ENCODE measurements at regions not wholly inside any gene's neighbourhood (a gene's known extent, or its start where the extent isn't known, plus 50 kb on each side); places are given as distances from the start of the nearest gene placed in this dataset.
"Not testable (repeated sequence)": the region's sequence is repeated elsewhere in the genome, so short reads cannot be mapped to it uniquely, and the experiment has no call there.

- no peak for FAIRE-seq
Measured at GRCh38 chr5:158235159-158235547, 376.2 kb upstream of the CLINT1 start.

GRCh38 chr5:158234323-158235158, 375.6 kb upstream of the CLINT1 start:
- no peak for FAIRE-seq

GRCh38 chr5:158233735-158234322, 374.9 kb upstream of the CLINT1 start:
- no peak for FAIRE-seq

- FAIRE-seq = not testable (repeated sequence)
Measured at GRCh38 chr5:158227314-158227713, 368.4 kb upstream of the CLINT1 start.

GRCh38 chr5:158226496-158226895, 367.6 kb upstream of the CLINT1 start:
- FAIRE-seq = no peak

- no peak for FAIRE-seq
Measured at GRCh38 chr5:158224253-158224652, 365.3 kb upstream of the CLINT1 start.

- no peak for FAIRE-seq
Measured at GRCh38 chr5:158223054-158223600, 364.2 kb upstream of the CLINT1 start.

GRCh38 chr5:158212917-158213316, 354.0 kb upstream of the CLINT1 start:
- FAIRE-seq = no peak

GRCh38 chr5:158212237-158212636, 353.3 kb upstream of the CLINT1 start:
- FAIRE-seq = no peak

GRCh38 chr5:158209219-158209908, 350.4 kb upstream of the CLINT1 start:
- no peak for FAIRE-seq

GRCh38 chr5:158207733-158208132, 348.8 kb upstream of the CLINT1 start:
- no peak for FAIRE-seq

GRCh38 chr5:158205992-158206391, 347.0 kb upstream of the CLINT1 start:
- FAIRE-seq = no peak

- FAIRE-seq = no peak
Measured at GRCh38 chr5:158203261-158203660, 344.3 kb upstream of the CLINT1 start.

GRCh38 chr5:158202801-158203200, 343.9 kb upstream of the CLINT1 start:
- no peak for FAIRE-seq

- no peak for FAIRE-seq
Measured at GRCh38 chr5:158200619-158201018, 341.7 kb upstream of the CLINT1 start.

- no peak for FAIRE-seq
Measured at GRCh38 chr5:158198636-158199035, 339.7 kb upstream of the CLINT1 start.

- no peak for FAIRE-seq
Measured at GRCh38 chr5:158195416-158196210, 336.7 kb upstream of the CLINT1 start.

GRCh38 chr5:158194561-158194976, 335.6 kb upstream of the CLINT1 start:
- no peak for FAIRE-seq

GRCh38 chr5:158193395-158193794, 334.4 kb upstream of the CLINT1 start:
- FAIRE-seq = not testable (repeated sequence)

GRCh38 chr5:158180407-158180806, 321.5 kb upstream of the CLINT1 start:
- FAIRE-seq = no peak

GRCh38 chr5:158179271-158179670, 320.3 kb upstream of the CLINT1 start:
- FAIRE-seq = no peak

GRCh38 chr5:158178535-158178934, 319.6 kb upstream of the CLINT1 start:
- no peak for FAIRE-seq

- FAIRE-seq = no peak
Measured at GRCh38 chr5:158177146-158177545, 318.2 kb upstream of the CLINT1 start.
